Dendritic cell treated with granulocyte-macrophage colony-stimulating factor and Interleukin-4, amounts not matched to agents 40 ng/mL and 50 ng/mL, for 4 days (primary cell): ENCODE measurements at regions not wholly inside any gene's neighbourhood (a gene's known extent, or its start where the extent isn't known, plus 50 kb on each side); places are given as distances from the start of the nearest gene placed in this dataset.

Source experiments
- H3K27ac Mint-ChIP-seq: one replicate; pipeline ENCODE4 v1.8.0; 2022; ENCODE audit warnings: mild to moderate bottlenecking, mixed read lengths
- H3K27me3 Mint-ChIP-seq: one replicate; pipeline ENCODE4 v1.8.0; 2022; ENCODE audit warnings: mild to moderate bottlenecking, mixed read lengths
- H3K36me3 Mint-ChIP-seq: one replicate; pipeline ENCODE4 v1.8.0; 2022; ENCODE audit warnings: low read depth, mixed read lengths
- H3K4me1 Mint-ChIP-seq: one replicate; pipeline ENCODE4 v1.8.0; 2022; ENCODE audit warnings: low read depth, mixed read lengths
- H3K4me3 Mint-ChIP-seq: one replicate; pipeline ENCODE4 v1.8.0; 2022; ENCODE audit warnings: mild to moderate bottlenecking, moderate library complexity, mixed read lengths
- H3K9me3 Mint-ChIP-seq: one replicate; pipeline ENCODE4 v1.8.0; 2022; ENCODE audit warnings: mixed read lengths
- intact Hi-C: fragments of 100-400 bp; cut with micrococcal nuclease; formaldehyde crosslinking; loops from one replicate; pipeline ENCODE4 v1.15.0; 2022

DNA sequence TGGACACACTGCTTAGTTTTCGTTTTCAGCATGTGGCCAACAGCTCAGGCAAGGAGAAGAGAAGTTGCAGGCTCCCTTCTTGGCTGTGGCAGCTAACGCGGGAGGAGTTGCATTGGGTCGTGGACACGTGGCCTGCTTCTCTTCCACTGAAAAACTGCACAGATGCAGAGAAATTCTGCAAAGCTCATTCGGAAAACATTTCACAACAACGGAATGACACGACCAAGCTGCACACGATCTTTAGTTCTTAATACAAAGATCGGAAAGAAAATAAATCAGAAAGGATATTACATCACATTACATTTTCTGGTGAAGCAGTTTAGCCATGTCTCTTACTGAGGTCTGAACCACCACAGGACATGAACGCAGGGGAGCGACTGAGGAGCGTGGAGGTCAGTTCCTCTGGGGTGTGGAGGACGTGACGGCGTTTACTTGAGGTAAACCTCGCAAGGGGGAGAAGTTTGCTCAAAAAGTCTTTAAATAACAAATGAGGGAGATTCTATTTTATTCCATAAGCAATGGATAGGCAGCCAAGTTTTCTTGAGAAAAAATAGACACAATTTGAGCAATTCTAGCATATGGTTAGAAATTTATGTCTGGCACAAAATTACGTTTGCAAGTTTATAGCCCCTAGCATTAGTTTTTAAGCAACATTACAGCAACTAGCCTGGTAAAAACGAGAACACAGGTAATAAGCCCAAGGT lies 178.3 kb downstream of the THBS2 start:
- Mint-ChIP-seq H3K27ac (no peak overlapping the region), H3K27me3 (no peaks in the 10 kb centered on the region), H3K9me3 (peaks cover 20% of the 10 kb centered on the region), H3K4me1 (no peaks in the 10 kb centered on the region), H3K36me3 (no peaks in the 10 kb centered on the region), H3K4me3 (no peak overlapping the region)
- intact Hi-C loops = no loop called here

- no peaks in the 10 kb centered on the region for H3K27me3 Mint-ChIP-seq
- H3K4me1 Mint-ChIP-seq = no peaks in the 10 kb centered on the region
- no peaks in the 10 kb centered on the region for H3K36me3 Mint-ChIP-seq
- intact Hi-C loops = no loop called here
- no peak overlapping the region for H3K27ac Mint-ChIP-seq
- peaks cover 28% of the 10 kb centered on the region for H3K9me3 Mint-ChIP-seq
- H3K4me3 Mint-ChIP-seq = no peak overlapping the region
These were observed 179.1 kb downstream of the THBS2 start for GRCh38 chr6:169074526-169074925.

GRCh38 chr6:169073311-169073710 lies 180.3 kb downstream of the THBS2 start:
- intact Hi-C loops = no loop called here
- Mint-ChIP-seq H3K36me3 (no peaks in the 10 kb centered on the region), H3K27ac (no peak overlapping the region), H3K9me3 (peaks cover 33% of the 10 kb centered on the region), H3K4me1 (no peaks in the 10 kb centered on the region), H3K27me3 (no peaks in the 10 kb centered on the region), H3K4me3 (no peak overlapping the region)

- Mint-ChIP-seq H3K9me3 (peaks cover 35% of the 10 kb centered on the region), H3K27me3 (no peaks in the 10 kb centered on the region), H3K27ac (no peak overlapping the region), H3K4me1 (no peaks in the 10 kb centered on the region), H3K36me3 (no peaks in the 10 kb centered on the region), H3K4me3 (no peak overlapping the region)
- intact Hi-C loops = no loop called here
These were observed 181.3 kb downstream of the THBS2 start for GRCh38 chr6:169072127-169073042.

GRCh38 chr6:169071394-169071793 lies 182.3 kb downstream of the THBS2 start:
- Mint-ChIP-seq H3K36me3 (no peaks in the 10 kb centered on the region), H3K4me3 (no peak overlapping the region), H3K4me1 (no peaks in the 10 kb centered on the region), H3K27me3 (no peaks in the 10 kb centered on the region), H3K27ac (no peak overlapping the region), H3K9me3 (peaks cover 40% of the 10 kb centered on the region)
- intact Hi-C loops = no loop called here

DNA sequence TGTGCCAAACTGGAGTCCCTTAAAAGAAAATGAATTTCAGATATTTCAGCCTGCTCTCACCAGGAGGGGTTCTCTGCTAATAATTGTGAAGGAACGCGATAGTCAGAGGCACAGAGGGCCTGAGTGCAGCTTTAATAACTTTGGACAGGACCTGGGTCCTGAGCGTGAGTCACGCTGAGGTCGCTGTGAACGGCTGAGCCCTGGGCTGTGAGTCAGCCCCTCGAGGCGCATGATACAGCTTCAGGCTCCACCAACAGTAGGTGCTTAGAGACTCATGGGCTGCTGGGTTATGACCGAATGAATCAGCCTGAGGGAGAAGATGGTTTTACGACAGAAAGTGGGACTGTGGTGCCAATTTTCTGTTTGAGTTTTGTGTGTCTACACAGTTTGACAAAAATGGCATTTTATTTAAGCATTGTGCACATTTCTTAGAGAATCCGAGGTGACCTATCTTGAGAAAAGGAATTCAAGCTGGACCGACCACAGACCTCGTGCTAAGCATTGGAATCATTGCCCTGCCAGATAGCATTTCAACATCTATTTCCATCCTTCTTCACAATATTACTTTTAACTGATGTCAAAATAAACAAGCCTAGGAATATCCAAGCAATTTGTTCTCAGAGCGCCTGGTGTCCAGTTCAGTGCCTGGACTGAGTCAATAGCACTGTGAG lies 183.0 kb downstream of the THBS2 start:
- H3K36me3 Mint-ChIP-seq = no peaks in the 10 kb centered on the region
- peaks cover 43% of the 10 kb centered on the region for H3K9me3 Mint-ChIP-seq
- intact Hi-C loops = no loop called here
- no peak overlapping the region for H3K4me3 Mint-ChIP-seq
- H3K27me3 Mint-ChIP-seq = no peaks in the 10 kb centered on the region
- no peak overlapping the region for H3K27ac Mint-ChIP-seq
- H3K4me1 Mint-ChIP-seq = no peaks in the 10 kb centered on the region

DNA sequence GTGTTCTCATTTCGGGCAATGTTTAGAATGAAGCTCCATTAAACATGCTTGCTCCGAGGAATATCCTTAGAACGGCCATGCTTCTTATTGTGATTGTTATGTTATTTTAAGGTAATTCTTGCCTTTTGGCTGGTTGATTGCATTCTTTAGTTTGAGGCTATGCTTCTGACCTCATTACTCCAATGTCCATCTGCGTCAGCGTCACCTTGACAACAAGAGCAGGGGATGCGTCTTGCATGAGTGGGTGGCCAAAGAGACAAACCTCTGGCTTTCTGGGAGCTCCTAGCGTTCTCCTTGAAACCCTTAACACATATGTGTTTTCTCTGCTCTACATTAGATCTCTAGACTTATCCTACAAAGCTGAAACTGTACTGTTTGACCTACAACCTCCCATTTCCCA lies 184.3 kb downstream of the THBS2 start:
- no peaks in the 10 kb centered on the region for H3K36me3 Mint-ChIP-seq
- intact Hi-C loops = no loop called here
- no peak overlapping the region for H3K4me3 Mint-ChIP-seq
- no peaks in the 10 kb centered on the region for H3K4me1 Mint-ChIP-seq
- peaks cover 52% of the 10 kb centered on the region for H3K9me3 Mint-ChIP-seq
- no peaks in the 10 kb centered on the region for H3K27me3 Mint-ChIP-seq
- H3K27ac Mint-ChIP-seq = no peak overlapping the region

- intact Hi-C loops = no loop called here
- H3K9me3 Mint-ChIP-seq = peaks cover 33% of the 10 kb centered on the region
- H3K4me3 Mint-ChIP-seq = no peak overlapping the region
- no peaks in the 10 kb centered on the region for H3K36me3 Mint-ChIP-seq
- no peaks in the 10 kb centered on the region for H3K4me1 Mint-ChIP-seq
- H3K27me3 Mint-ChIP-seq = no peaks in the 10 kb centered on the region
- H3K27ac Mint-ChIP-seq = no peak overlapping the region
These were observed 189.5 kb downstream of the THBS2 start for GRCh38 chr6:169064194-169064593.

- no peaks in the 10 kb centered on the region for H3K4me1 Mint-ChIP-seq
- no peaks in the 10 kb centered on the region for H3K27me3 Mint-ChIP-seq
- H3K27ac Mint-ChIP-seq = no peak overlapping the region
- H3K9me3 Mint-ChIP-seq = peaks cover 28% of the 10 kb centered on the region
- H3K36me3 Mint-ChIP-seq = no peaks in the 10 kb centered on the region
- H3K4me3 Mint-ChIP-seq = no peak overlapping the region
- intact Hi-C loops = no loop called here
These were observed 191.4 kb downstream of the THBS2 start for GRCh38 chr6:169062272-169062671.

GRCh38 chr6:169058634-169059033 lies 195.0 kb downstream of the THBS2 start:
- H3K36me3 Mint-ChIP-seq = no peaks in the 10 kb centered on the region
- no peaks in the 10 kb centered on the region for H3K4me1 Mint-ChIP-seq
- H3K9me3 Mint-ChIP-seq = peaks cover 13% of the 10 kb centered on the region
- intact Hi-C loops = no loop called here
- H3K4me3 Mint-ChIP-seq = no peak overlapping the region
- H3K27ac Mint-ChIP-seq = no peak overlapping the region
- no peaks in the 10 kb centered on the region for H3K27me3 Mint-ChIP-seq

DNA sequence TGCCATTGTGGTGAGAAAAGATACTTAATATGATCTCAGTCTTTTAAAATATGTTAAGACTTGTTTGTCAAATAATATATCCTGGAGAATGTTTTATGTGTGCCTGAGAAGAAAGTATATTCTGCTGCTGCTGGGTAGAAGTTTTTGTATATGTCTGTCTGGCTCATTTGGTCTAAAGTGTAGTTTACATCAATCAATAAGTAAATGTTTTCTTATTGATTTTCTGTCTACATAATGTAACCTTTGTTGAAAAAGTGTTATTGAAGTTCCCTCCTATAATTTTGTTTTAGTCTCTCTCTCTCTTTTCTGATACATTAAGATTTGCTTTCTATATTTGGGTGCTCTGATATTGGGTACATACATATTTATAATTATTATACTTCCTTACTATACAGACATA lies 201.2 kb downstream of the THBS2 start:
- H3K4me1 Mint-ChIP-seq = no peaks in the 10 kb centered on the region
- H3K27ac Mint-ChIP-seq = no peak overlapping the region
- no peaks in the 10 kb centered on the region for H3K9me3 Mint-ChIP-seq
- H3K36me3 Mint-ChIP-seq = no peaks in the 10 kb centered on the region
- intact Hi-C loops = no loop called here
- no peak overlapping the region for H3K4me3 Mint-ChIP-seq
- H3K27me3 Mint-ChIP-seq = no peaks in the 10 kb centered on the region

GRCh38 chr6:169051371-169051770 lies 202.3 kb downstream of the THBS2 start:
- Mint-ChIP-seq H3K27me3 (no peaks in the 10 kb centered on the region), H3K4me3 (no peak overlapping the region), H3K36me3 (no peaks in the 10 kb centered on the region), H3K4me1 (no peaks in the 10 kb centered on the region), H3K9me3 (no peaks in the 10 kb centered on the region), H3K27ac (no peak overlapping the region)
- intact Hi-C loops = no loop called here

DNA sequence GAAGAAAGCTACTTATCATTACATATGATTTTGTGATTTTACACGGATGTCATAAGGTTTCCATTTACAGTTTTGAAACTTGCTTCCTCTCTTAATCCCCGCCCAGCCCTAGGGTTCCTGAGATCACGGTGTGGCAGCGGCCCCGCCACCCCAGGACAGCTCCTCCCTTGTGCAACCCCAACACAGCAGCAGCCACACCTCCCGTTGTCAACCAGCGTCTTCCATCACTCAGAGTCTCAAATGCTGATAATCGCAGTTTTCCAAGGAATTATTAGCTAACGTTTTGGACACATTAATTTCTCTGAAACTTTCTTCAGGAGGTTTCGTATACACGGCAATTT lies 204.8 kb downstream of the THBS2 start:
- Mint-ChIP-seq H3K27me3 (no peaks in the 10 kb centered on the region), H3K9me3 (no peaks in the 10 kb centered on the region), H3K4me3 (no peak overlapping the region), H3K27ac (no peak overlapping the region), H3K4me1 (no peaks in the 10 kb centered on the region), H3K36me3 (no peaks in the 10 kb centered on the region)
- intact Hi-C loops = no loop called here

DNA sequence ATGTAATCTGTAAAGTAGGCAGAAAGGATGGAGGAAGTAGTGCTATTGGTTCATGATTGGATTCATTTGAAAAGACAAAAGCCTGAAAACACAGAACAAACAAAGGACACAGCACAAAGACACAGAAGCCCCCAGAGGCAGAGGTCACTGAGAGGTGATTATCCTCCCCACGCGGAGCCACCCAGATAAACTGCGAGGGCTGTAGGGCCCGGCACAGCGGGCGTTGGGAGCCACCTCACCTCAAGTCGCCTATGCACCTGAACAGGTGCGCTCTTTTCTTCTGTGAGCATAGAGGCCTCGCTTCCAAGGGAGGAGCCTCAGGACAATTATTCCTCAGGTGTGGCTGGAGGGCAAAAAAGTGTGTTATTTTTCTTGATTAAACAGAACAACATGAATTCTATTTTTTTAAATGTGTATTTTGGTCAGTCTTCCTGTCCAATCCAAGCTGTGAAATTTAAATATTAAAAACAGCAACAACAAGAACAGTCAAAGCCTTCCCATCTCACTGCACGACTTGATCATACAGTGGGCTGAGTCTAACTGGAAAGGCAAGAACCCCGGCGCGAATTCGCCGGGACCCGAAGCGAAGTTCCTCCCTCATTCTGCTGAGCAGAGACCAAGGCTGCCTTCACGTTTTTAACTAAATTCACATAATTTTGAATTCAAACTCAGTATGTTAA lies 205.3 kb downstream of the THBS2 start:
- Mint-ChIP-seq H3K9me3 (no peaks in the 10 kb centered on the region), H3K27me3 (no peaks in the 10 kb centered on the region), H3K4me3 (no peak overlapping the region), H3K4me1 (no peaks in the 10 kb centered on the region), H3K27ac (no peak overlapping the region), H3K36me3 (no peaks in the 10 kb centered on the region)
- intact Hi-C loops = no loop called here
